ENCODE measurements at regions not wholly inside any gene's neighbourhood (a gene's known extent, or its start where the extent isn't known, plus 50 kb on each side); places are given as distances from the start of the nearest gene placed in this dataset.

- DNase-seq (ENCODE audit: low read depth) = no peak
- no peak overlapping the region for H3K4me3 ChIP-seq (ENCODE audit: control insufficient read depth, low read depth, low read length)
- TF ChIP-seq CTCF (conservative IDR thresholded peaks at IDR 0.05; ENCODE audit: control insufficient read depth, insufficient read depth, low read depth, low read length) = no peak
These were observed 939.2 kb upstream of the CELF2 start for GRCh38 chr10:10078446-10078845.

- H3K4me3 ChIP-seq (ENCODE audit: control insufficient read depth, low read depth, low read length) = no peak overlapping the region
- no peak for TF ChIP-seq CTCF (conservative IDR thresholded peaks at IDR 0.05; ENCODE audit: control insufficient read depth, insufficient read depth, low read depth, low read length)
- DNase-seq (ENCODE audit: low read depth) = peak; percentile 68
These were observed 925.1 kb upstream of the CELF2 start for GRCh38 chr10:10092581-10092980.

- H3K4me3 ChIP-seq (ENCODE audit: control insufficient read depth, low read depth, low read length) = no peak overlapping the region
- DNase-seq (ENCODE audit: low read depth) = no peak
- TF ChIP-seq CTCF (conservative IDR thresholded peaks at IDR 0.05; ENCODE audit: control insufficient read depth, insufficient read depth, low read depth, low read length) = no peak
These were observed 924.7 kb upstream of the CELF2 start for GRCh38 chr10:10093021-10093420.

GRCh38 chr10:10094691-10095090 is 923.0 kb upstream of the CELF2 start:
- DNase-seq (ENCODE audit: low read depth) = peak; percentile 68
- no peak overlapping the region for H3K4me3 ChIP-seq (ENCODE audit: control insufficient read depth, low read depth, low read length)
- no peak for TF ChIP-seq CTCF (conservative IDR thresholded peaks at IDR 0.05; ENCODE audit: control insufficient read depth, insufficient read depth, low read depth, low read length)

GRCh38 chr10:10096296-10096695 is 921.4 kb upstream of the CELF2 start:
- no peak for TF ChIP-seq CTCF (conservative IDR thresholded peaks at IDR 0.05; ENCODE audit: control insufficient read depth, insufficient read depth, low read depth, low read length)
- DNase-seq (ENCODE audit: low read depth) = peak; percentile 4
- H3K4me3 ChIP-seq (ENCODE audit: control insufficient read depth, low read depth, low read length) = no peak overlapping the region

GRCh38 chr10:10096898-10097297 is 920.8 kb upstream of the CELF2 start:
- H3K4me3 ChIP-seq (ENCODE audit: control insufficient read depth, low read depth, low read length) = no peak overlapping the region
- no peak for TF ChIP-seq CTCF (conservative IDR thresholded peaks at IDR 0.05; ENCODE audit: control insufficient read depth, insufficient read depth, low read depth, low read length)
- DNase-seq (ENCODE audit: low read depth) = no peak

GRCh38 chr10:10101106-10101505 is 916.6 kb upstream of the CELF2 start:
- no peak overlapping the region for H3K4me3 ChIP-seq (ENCODE audit: control insufficient read depth, low read depth, low read length)
- DNase-seq (ENCODE audit: low read depth) = no peak
- no peak for TF ChIP-seq CTCF (conservative IDR thresholded peaks at IDR 0.05; ENCODE audit: control insufficient read depth, insufficient read depth, low read depth, low read length)
